ENCODE measurements at regions not wholly inside any gene's neighbourhood (a gene's known extent, or its start where the extent isn't known, plus 50 kb on each side); places are given as distances from the start of the nearest gene placed in this dataset.
"Not testable (repeated sequence)": the region's sequence is repeated elsewhere in the genome, so short reads cannot be mapped to it uniquely, and the experiment has no call there.

DNA sequence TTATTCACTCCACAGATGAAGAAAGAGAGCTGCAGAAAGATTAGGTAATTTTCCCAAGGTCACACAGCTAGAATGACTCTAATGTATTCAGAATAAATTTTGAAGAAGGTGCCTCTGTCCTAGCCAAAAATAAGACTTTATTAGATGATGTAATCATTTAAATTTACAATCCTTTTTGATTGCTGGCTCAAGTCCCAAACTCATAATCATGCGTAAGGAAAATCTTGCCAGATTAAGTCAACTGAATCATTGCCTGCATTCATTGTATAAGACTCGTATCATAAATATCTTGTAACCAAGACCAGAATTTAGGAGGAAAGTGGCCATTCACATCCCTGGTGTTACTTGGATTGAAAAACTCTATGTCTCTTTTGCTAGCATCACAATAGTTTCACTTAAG, 53.1 kb upstream of the STK39 start:
- no peak for DNase-seq

DNA sequence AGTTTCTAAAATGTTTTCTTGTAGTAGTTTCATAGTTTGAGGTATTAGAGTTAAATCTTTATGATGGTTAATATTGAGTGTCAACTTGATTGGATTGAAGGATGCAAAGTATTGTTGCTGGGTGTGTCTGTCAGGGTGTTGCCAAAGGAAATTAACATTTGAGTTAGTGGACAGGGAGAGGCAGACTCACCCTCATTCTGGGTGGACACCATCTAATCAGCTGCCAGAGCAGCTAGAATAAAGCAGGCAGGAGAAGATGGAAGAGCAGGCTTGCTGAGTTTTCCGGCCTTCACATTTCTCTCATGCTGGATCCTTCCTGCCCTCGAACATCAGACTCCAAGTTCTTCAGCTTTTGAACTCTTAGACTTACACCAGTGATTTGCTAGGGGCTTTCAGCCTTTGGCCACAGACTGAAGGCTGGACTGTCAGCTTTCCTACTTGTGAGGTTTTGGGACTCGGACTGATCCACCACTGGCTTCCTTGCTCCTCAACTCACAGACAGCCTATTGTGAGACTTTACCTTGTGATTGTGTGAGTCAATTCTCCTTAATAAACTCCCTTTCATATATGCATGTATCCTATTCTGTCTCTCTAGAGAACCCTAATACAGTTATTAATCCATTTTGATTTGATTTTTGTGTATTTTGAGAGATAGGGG, 56.8 kb upstream of the STK39 start:
- no peak for DNase-seq

DNA sequence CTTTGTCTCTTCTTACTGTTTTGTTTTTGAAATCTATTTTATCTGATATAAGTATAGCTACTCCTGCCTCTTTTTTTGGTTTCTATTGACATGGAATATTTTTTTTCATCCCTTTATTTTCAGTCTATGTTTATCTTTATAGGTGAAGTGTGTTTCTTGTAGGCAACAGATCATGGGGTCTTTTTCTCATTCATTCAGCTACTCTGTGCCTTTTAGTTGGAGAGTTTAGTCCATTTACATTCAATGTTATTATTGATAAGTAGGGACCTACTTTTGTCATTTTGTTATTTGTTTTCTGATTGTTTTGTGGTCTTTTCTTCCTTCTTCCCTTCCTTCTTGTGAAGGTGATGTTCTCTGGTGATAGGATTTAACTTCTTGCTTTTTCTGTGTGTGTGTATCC, 60.0 kb upstream of the STK39 start:
- no peak for DNase-seq

DNA sequence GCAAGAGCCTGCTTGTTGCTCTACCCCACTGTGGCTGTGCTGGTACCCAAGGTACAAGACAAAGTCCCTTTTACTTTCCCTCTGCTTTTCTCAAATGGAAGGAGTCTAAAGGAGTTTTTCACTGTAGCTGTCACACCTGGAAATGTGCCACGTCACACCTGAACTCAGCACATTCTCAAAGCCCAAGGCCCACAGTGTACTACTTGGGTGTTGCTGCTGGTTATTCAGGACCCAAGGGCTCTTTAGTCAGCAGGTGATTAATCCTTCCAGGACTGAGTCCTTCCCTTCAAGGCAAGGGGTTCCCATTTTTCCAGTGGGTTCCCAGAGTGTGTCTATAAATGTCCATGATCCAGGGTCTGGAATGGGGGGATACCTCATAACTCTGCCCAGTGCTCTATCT, 63.2 kb upstream of the STK39 start:
- DNase-seq, result no peak

DNA sequence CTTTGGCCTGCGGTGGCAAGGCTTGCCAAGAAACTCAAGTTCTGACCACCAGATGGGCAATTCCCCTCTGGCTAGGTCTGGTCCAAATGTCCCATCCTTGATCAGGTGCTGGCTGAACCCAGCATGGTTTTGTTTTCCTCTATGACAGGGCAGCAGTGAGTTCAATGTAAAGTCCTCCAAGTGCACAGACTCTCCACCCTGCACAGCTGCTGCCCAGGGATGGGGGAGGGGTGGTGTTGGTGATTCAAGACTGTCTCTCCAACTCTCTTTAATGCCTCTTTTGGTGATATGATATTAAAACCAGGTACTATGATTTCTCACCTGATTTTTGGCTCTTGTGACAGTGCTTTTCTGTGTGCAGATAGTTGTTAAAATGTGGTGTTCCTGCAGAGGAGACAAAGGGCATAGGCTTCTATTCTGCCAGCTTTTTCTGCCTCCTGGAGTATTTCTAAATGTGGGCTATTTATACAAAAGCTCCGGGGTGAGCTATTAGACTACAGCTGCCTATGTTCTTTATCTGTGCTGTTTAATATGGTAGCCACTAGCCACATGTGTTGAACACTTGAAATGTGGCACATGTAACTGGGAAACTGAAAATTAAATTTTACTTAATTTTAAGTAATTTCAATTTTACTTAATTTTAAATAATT, 64.0 kb upstream of the STK39 start:
- peak; percentile 21 for DNase-seq

DNA sequence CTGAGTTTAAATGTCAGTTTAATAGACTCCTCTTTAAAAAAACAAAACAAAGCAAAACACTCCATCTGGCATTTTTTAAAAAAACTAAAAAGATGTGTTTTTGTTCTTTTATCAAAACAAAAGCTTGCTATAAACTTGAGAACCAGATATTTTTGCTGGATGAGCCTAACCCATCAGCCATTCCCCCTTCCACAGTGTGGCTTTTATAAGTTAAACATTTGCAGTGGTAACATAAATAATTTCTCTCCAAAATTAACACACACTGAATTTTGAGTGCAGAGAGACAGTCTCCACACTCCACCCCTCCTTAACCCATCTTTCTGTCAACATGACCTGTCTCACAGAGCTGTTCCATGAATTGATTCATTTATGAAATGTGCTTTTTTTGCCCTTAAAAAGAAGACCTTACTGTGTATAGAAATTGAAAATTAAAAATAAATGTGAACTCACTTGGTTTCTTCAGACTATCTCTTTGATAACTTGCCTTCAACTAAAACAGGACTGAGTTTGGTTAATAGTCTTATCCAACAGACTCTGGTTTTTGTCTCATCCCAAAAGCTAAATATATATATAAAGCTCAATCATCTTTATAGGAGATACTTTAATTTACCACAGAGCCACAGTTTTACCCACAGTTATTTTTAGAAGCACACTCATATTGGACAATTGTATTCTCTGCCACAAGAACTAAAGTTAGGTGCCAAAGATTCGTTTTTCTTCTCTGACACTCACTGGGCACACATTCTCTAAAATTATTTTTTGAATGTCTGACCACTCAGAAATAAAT, 64.8 kb upstream of the STK39 start:
- no peak for DNase-seq

DNA sequence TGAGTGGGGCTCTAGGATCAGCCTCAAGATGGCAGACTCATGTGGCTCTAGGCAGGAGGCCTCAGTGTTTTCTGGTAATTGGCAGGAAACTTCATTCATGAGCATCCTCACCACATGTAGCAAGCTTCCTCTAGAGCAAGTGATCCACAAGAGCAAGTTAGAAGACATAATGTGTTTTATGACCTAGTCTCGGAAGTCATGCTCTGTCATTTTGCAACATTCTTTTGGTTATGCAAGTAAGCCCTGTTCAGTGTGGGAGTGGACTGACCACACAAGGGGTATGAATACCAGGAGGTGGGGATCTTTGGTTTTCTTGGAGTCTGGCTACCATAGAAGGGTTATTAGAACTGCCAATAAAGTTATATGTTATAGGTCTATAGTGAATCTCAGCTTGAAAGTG, 66.8 kb upstream of the STK39 start:
- no peak for DNase-seq

DNA sequence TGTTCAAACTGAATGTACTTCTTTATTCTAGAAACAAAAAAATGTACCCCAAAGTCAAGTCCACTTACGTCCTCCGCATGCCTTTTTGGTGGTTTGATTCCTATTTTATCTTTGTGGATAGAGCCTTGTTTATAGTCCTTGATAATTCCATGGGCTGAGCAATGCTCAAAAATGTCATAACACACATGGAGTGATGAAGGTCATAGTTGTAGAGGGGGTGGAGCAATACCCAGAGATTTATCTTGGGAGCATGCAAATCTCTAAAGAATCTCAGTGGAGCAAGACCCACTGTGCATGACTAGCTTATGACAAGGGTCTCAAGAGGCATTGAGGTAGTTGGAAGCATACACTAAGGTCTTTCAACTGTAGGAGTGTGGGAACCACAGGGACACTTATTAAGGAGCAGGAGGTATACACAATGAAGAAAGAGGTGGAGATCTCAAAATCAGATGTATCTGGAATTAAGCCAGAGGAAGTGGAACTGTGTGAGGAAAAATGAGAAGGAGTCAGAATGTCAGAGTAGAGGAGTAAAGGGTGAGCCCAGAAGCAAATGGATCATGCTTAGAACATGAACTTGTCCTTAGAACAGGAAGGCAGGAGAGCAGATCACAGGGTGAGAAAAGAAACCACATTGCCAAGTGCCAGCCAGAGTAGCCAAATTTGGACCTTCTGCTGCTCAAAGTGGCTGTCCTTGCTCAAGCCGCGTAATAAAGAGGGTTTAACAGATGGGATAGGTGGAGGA, 68.1 kb upstream of the STK39 start:
- no peak for DNase-seq

DNA sequence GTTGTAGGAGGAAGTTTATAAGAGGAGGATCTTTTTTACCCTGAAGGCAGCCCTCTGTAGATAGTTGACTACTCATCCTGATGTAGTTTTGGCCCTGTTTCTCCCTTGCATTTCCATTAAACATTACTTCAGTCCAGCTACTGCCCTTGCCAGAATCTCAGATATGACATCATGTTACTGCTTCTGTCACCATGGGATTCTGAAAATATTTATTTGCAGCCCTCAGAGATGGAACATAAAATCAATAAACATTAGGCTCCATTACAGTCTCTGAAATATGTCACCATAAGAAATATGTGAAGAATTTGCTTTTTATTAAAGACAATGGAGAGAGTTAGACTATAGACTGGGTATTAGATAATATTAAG, 68.7 kb upstream of the STK39 start:
- DNase-seq, result no peak

DNA sequence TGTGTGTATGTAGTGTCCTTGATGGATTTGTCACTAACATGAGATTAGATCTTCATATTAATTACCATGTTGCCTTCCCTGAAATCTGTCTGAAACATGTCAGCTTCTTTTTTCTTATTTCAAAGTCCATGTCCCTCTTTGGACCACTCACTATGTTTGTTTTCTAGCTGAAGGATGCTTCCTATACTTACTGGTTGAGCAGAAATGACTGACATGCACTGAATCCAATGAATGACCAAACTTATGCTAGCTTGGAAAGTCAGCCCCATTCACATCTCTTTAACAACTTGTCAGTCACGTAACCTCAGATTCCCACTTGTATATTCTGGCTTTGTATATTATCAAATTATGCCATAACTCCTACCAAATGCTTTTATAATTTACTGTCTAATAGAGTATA, 69.9 kb upstream of the STK39 start:
- no peak for DNase-seq

DNA sequence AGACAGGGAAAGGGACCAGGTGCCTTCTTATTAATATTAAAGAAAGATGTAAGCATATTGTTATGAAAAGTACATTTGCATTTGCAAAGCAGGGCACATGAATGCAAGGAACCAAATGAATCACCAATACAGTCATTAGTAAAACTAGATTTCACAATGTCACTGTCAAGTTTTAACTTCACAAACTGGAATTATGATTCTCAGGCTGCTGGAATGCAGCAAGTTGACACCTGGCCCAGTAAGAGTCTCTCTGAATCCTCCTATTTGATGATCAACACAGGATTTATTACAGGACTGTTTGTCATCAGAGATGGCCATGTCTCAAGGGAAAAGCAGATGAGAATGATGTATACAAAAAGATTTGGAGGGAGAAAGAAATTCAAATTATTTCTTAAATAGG, 72.9 kb upstream of the STK39 start:
- no peak for DNase-seq

DNA sequence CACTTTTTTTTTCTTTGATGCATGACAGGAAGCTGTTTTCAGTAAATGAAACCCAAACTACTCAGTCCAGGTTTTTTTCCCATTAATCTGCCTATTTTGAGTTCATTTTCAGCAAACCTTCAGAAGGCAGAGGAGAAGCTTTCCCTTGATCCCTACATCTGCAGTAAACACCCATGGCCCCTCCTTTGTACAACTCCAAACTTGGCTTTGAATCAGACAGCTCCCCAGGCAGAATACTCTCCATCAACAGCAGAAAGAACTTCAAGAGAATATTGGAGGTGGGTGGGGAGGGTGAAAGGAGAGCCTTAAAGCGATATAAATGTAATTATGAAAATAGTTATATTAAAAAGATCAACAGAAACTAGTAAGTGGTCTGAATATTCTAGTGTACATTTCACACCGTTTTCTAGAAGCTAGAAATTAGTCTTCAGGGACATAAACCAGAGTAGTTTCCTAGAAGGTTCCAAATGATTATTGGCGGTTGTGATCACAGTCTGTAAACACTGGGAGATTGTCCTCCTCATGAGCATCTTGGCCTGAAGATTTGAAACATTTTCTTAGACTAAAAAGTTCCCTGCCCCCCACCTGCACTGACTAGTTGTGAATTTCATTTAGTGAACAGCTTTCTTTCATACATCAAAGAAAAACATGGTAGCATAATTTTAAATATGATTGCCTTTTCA, 75.1 kb upstream of the STK39 start:
- DNase-seq, result no peak

DNA sequence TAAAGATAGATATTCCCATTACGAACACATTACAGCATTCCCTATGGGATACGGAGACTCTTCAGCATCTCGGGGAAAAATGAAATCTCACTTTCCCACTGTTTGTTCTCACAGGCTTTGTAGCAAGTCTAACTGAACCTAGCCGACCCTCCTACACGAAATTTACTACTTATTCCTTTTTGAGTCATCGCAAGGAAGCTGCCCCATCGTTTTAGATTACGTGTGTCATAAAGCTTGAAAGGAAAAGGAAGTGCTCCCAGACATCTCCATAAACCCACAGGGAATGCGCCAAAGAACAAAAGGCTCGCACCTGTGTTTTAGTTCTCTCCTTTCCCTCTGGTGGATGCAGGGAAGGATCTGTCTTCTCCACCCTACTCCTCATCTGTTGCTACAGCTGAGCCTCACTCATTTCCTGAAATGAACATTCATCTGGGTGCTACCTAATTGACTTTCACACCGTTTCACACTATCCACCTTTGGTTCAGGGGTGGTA, 76.2 kb upstream of the STK39 start:
- no peak for DNase-seq

DNA sequence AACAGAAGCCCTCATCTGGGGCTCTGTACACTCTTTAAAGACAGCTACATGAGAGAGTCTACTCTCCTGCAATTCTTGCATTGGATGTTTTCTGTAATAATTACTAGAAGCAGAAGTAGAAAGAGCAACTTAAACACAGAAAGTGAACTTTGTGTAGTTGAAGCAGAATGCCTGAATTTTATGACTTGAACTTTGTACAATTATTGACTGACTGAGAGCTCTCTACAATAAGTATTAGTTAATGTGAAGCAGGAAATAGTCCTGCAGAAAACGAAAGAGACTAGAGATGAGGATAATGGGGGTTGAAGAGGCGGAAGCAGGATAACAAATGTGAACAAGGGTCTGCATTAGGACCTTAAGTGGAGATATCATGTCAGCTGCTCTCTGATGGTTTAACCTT, 79.2 kb upstream of the STK39 start:
- DNase-seq, result no peak

DNA sequence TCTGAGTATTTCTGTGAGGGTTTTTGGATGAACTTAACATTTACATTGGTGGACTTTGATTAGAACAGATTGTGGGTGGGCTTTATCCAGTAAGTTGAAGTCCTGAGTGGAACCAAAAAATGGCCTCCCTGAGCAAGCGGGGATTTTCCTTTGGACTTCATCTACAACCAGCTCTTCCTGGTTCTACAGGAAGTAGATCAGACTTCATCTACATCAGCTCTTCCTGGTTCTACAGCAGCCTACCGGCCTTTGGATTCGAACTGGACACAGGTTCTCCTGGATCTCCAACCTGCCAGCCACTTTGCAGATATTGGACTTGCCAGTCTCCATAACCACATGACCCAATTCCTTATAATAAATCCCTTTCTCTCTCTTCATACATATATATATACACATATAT, 79.9 kb upstream of the STK39 start:
- no peak for DNase-seq

DNA sequence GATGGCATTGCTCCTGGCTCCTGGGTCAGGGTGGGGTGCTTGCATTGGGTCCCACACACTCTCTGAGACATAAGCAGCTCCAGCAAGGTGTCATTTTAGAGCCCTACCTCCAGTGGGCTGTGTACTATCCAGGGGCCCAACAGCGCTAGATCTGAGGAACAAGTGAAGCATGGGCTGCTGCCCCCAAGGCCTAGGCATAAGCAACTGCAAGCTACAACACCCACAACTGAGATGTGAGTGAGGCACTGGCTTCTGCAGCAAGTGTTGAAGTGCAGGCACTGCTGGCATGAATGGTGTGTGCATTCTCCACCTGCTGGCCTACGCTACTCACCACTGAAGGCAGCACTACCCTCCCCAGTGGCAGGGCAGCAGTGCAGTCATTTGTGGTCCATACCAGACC, 81.0 kb upstream of the STK39 start:
- no peak for DNase-seq

DNA sequence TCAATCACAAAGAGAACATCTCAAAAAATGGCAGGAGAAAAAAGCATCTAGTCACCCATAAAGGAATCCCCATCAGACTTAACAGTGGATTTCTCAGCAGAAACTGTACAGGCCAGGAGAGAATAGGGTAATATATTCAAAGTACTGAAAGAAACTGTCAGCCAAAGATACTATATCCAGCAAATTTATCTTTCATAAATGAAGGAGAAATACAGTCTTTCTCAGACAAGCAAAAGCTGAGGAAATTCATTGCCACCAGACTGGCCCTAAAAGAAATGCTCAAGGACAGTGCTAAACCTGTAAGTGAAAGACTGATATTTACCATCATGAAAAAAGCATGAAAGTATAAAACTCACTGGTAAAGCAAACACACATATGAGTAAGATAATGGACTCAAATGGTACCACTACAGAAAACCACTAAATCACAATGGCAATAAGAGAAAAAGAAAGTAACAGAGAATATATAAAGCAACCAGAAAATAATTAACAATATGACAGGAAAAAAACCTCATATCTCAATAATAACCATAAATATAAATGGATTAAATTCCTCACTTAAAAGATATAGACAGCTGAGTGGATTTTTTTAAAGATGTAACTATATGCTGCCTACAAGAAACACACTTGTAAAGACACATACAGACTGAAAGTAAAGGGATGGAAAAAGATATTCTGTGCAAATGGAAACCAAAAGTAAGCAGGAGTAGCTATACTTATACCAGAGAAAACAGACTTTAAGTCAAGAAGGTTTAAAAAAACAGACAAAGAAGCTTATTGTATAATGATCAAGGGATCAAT, 83.4 kb upstream of the STK39 start:
- no peak for DNase-seq

DNA sequence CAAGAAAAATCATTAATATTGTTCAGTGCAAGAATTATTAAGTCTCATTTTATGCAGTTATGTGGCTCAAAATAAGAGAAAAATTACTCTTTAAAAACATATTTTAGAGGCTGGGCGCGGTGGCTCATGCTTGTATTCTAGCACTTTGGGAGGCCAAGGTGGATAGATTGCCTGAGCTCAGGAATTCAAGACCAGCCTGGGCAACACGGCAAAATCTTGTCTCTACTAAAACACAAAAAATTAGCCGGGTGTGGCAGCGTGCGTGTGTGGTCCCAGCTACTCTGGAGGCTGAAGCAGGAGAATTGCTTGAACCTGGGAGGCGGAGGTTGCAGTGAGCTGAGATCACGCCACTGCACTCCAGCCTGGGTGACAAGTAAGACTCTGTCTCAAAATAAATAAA, 87.9 kb upstream of the STK39 start:
- not testable (repeated sequence) for DNase-seq

DNA sequence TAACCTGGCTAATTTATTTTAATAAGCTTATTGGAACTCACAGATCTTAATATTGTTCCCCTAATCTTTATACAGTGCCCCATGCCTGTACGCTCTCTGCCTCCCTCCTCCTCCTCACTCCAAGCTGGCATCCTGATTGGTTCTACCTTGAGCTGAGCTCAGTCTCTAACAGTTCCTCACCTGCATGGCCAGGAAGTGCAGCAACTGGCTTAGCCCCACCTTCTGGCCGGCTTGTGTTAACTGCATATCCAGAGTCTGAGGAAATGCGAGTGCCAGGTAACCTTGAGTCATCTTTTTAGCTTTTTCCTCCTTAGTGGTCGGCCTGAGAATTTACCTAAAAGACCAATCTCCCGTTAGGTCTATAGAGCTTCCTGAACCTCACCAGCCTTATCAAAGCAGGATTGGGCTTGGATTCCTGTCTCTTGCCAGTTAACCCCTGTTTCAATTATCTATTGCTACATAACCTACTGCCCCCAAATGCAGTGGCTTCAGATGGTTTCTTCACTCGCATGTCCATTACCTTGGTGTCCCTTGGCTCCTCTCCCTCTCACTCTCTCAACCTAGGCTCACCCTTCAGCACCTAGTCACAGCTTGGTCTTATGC, 89.5 kb upstream of the STK39 start:
- peak; percentile 66 for DNase-seq

DNA sequence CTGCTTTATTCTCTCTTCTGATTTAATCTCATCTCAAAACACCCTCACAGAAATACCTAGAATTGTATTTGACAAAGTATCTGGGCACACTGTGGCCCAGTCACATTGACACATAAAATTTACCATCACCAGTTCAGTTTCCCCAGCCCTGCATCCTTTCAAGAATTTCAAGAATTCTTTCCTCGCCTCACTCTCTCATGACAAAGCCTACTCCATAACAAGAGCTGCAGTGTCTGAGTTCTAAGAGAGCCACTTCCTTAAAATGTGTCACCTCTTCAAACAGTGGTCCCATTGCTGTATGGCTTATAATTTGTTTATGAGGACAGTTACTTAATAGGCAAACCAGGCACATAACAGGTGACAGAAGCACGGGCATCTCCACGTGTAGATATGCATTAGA, 90.9 kb upstream of the STK39 start:
- DNase-seq, result no peak

DNA sequence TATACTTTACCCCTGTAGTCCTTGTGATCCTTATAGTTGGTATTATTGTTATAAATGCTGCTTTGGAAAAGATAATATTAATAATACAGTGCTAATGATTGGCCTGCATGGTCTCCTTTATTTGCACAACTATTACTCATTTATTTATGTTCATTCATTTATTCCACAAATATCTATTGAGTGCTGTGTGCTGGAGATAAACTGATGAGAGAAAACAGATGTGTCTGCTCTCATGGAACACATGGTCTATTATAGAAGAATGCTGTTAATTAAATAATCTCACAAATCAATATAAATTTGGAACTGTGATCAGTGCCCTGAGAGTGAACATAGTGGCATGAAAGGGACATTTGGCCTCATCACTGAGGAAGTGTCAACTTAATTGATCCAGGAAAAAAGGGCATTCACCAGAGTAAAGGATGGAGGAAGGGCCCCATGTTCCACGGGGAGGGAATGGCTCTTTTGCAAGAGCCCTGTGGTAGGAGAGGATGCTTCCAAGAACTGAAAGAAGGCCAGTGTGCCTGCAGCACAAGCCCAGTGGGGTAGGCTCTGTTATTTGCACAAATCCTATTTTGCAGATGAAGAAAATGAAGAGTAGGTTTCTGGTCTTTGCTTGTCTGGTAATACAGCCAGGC, 91.5 kb upstream of the STK39 start:
- DNase-seq, result no peak
